ENCODE measurements at regions not wholly inside any gene's neighbourhood (a gene's known extent, or its start where the extent isn't known, plus 50 kb on each side); places are given as distances from the start of the nearest gene placed in this dataset.
A peak's percentile ranks its signal among the peaks of the same experiment; 100 is the strongest.
"Not testable (repeated sequence)": the region's sequence is repeated elsewhere in the genome, so short reads cannot be mapped to it uniquely, and the experiment has no call there.

DNA sequence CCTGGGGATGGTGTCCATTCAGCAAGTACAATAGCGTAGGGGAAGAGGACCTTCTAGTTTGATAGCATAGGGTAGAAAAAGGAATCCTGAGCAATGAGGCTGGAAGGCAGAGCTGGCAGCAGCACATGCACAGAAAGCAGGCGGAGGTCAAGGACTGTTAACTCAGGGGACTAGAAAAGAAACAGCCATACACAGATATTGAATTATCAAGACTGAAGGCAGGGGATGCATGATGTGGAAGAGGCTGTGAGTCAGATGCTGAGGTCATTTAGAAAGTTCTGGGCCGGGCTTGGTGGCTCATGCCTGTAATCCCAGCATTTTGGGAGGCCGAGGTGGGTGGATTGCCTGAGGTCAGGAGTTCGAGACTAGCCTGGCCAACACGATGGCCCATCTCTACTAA, 65.6 kb downstream of the OPTC start:
- DNase-seq (ENCODE audit: low spot score), result peak; percentile 54

DNA sequence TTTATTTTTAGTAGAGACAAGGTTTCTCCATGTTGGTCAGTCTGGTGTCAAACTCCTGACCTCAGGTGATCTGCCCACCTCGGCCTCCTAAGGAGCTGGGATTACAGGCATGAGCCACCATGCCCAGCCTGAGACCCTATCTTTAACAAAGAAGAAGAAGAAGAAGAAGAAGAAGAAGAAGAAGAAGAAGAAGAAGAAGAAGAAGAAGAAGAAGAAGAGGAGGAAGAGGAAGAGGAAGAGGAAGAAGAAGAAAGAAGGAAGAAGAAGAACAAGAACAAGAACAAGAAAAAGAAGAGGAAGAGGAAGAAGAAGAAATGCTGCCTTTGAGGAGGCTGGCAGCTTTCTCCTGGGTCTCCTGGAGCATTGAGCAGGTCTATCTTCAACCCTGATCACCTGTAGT, 64.9 kb upstream of the ATP2B4 start:
- not testable (repeated sequence) for DNase-seq (ENCODE audit: low spot score)

- DNase-seq (ENCODE audit: low spot score), result peak; percentile 72
Observed at GRCh38 chr1:203563291-203563690, 63.3 kb upstream of the ATP2B4 start.

- DNase-seq (ENCODE audit: low spot score), result no peak
Observed at GRCh38 chr1:203564024-203564423, 62.6 kb upstream of the ATP2B4 start.

- DNase-seq (ENCODE audit: low spot score), result no peak
Observed at GRCh38 chr1:203565049-203565448, 61.6 kb upstream of the ATP2B4 start.

GRCh38 chr1:203565981-203566380, 60.7 kb upstream of the ATP2B4 start:
- no peak for DNase-seq (ENCODE audit: low spot score)

DNA sequence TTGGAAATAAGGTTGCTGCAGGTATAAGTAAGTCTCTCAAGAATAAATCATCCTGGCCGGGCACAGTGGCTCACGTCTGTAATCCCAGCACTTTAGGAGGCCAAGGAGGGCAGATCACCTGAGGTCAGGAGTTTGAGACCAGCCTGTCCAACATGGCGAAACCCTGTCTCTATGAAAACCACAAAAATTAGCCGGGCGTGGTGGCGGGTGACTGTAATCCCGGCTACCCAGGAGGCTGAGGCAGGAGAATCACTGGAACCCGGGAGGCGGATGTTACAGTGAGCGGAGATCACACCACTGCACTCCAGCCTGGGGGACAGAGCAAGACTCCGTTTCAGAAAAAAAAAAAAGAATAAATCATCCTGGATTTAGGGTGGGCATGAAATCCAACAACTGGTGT, 59.7 kb upstream of the ATP2B4 start:
- not testable (repeated sequence) for DNase-seq (ENCODE audit: low spot score)

DNA sequence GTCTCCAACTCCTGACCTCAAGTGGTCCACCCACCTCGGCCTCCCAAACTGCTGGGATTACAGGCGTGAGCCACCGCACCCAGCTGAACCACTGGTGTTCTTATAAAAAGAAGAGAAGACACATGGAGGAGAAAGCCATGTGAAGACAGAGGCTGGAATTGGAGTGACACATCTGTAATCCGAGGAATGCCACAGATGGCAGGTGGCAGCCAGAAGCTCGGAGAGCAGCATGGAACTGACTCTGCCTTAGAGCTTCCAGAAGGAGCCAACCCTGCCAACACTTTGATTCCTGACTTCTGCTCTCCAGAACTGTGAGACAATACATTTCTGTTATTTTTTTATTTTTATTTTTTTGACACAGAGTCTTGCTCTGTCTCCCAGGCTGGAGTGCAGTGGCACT, 59.0 kb upstream of the ATP2B4 start:
- DNase-seq (ENCODE audit: low spot score), result no peak

DNA sequence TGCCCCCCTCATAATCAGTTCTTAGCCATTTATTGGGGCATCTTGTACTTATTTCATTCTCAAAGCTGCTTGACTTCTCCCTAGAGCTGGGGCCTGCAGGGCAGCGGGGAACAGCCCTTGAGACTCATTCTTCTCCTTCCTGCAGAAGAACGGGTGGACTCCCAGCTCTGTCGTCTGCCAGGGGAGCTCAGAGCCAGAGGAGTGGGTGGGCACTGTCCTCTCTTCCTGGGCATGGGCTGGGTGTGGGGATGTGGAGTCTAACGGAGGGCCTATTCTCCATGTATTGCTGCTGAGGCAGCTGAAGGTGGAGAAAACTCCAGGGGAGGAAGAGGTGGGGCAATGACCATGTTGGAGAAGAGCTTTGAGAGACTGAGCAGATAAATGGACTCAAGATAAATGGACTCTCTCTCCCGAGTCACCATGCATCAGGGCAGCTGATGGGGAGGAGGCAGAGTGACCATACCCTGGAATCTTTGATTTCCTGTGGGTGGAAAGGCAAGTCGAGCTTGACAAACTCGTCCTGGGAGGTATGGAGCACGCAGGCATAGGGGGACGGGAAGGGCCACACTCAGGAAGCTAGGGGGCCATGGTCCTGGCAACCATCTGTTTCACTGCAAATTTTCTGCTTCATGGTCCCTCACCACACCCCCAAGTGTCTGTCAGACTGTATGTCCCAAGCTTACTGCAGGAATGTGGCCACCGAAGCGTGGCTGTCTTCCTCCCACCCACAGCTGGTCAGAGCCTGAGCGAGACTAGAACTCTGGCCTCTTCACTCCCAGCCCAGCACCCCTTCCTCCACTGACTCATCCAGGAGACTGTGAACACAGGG, 56.9 kb upstream of the ATP2B4 start:
- peak; percentile 70 for DNase-seq (ENCODE audit: low spot score)

- no peak for DNase-seq (ENCODE audit: low spot score)
Observed at GRCh38 chr1:203570805-203571204, 55.8 kb upstream of the ATP2B4 start.

DNA sequence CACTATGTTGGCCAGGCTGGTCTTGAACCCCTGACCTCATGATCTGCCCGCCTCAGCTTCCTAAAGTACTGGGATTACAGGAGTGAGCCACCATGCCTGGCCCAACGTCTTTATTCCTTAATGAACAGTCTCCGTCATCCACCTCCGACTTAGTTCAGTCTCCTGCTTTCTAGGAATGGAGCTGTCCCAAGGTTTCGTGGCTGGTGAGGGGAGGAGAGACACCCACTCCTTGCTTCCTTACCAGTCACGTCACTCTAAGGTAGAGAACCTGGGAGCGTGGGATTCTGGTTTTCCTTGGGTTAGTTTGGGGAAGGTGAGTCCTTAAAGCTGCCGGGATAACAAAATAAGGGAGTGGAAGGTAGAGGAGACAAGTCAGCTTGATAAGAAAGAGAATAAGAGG, 55.0 kb upstream of the ATP2B4 start:
- no peak for DNase-seq (ENCODE audit: low spot score)

- peak; percentile 35 for DNase-seq (ENCODE audit: low spot score)
Observed at GRCh38 chr1:203572134-203572625, 54.5 kb upstream of the ATP2B4 start.

- no peak for DNase-seq (ENCODE audit: low spot score)
Observed at GRCh38 chr1:203573730-203574129, 52.9 kb upstream of the ATP2B4 start.

All from AG08395 (cell line).